ENCODE measurements at regions not wholly inside any gene's neighbourhood (a gene's known extent, or its start where the extent isn't known, plus 50 kb on each side); places are given as distances from the start of the nearest gene placed in this dataset.

DNA sequence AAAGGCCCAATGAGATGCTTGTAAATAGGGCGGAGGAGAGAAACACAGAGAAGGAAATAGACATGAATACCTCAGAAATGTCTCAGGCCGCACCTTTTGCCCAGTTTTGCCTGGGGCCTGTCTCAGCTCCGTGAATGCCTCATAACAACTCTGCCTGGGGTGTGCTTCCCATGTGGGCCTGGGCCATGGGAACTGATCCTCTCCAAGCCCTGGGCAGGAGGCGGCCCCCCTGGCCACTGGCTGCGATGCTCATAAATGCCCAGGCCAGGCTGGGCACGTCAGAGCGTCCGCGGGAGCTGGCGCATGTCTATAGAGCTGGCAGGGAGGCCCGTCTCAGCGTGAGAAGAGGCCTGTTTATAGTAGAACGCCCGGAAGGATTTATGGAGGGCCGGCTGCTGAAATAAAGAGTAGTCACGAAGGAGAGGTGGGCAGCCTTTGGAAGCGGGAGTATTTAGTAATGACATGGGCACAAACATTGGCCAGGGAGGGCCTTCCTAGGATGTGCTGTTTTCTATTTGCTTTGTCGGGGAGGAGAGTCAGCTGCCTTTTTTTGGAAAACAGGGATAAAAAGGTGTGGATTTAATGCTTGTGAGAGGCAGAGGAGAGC is 85.9 kb upstream of the IGF1R start (continued):
- TF ChIP-seq, protein P1, sequence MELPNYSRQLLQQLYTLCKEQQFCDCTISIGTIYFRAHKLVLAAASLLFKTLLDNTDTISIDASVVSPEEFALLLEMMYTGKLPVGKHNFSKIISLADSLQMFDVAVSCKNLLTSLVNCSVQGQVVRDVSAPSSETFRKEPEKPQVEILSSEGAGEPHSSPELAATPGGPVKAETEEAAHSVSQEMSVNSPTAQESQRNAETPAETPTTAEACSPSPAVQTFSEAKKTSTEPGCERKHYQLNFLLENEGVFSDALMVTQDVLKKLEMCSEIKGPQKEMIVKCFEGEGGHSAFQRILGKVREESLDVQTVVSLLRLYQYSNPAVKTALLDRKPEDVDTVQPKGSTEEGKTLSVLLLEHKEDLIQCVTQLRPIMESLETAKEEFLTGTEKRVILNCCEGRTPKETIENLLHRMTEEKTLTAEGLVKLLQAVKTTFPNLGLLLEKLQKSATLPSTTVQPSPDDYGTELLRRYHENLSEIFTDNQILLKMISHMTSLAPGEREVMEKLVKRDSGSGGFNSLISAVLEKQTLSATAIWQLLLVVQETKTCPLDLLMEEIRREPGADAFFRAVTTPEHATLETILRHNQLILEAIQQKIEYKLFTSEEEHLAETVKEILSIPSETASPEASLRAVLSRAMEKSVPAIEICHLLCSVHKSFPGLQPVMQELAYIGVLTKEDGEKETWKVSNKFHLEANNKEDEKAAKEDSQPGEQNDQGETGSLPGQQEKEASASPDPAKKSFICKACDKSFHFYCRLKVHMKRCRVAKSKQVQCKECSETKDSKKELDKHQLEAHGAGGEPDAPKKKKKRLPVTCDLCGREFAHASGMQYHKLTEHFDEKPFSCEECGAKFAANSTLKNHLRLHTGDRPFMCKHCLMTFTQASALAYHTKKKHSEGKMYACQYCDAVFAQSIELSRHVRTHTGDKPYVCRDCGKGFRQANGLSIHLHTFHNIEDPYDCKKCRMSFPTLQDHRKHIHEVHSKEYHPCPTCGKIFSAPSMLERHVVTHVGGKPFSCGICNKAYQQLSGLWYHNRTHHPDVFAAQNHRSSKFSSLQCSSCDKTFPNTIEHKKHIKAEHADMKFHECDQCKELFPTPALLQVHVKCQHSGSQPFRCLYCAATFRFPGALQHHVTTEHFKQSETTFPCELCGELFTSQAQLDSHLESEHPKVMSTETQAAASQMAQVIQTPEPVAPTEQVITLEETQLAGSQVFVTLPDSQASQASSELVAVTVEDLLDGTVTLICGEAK (IDR thresholded peaks at IDR 0.05), result no peak
- TF ChIP-seq, protein P1 (CRISPR knock-in tag; IDR thresholded peaks at IDR 0.05), result no peak
- TF ChIP-seq HOXB6 (CRISPR knock-in tag; IDR thresholded peaks at IDR 0.05; ENCODE audit: borderline replicate concordance) (no peak), ZNF212 (CRISPR knock-in tag; IDR thresholded peaks at IDR 0.05) (no peak), HLTF (IDR thresholded peaks at IDR 0.05) (no peak), ZKSCAN1 (IDR thresholded peaks at IDR 0.05; ENCODE audit: low read depth, low read length) (no peak), GABPB2 (CRISPR knock-in tag; conservative IDR thresholded peaks at IDR 0.05) (no peak), CBX3 (IDR thresholded peaks at IDR 0.05; ENCODE audit: borderline replicate concordance in 1 of 2, low read length in 2 of 2) (no peak)
- TF ChIP-seq, protein P2, sequence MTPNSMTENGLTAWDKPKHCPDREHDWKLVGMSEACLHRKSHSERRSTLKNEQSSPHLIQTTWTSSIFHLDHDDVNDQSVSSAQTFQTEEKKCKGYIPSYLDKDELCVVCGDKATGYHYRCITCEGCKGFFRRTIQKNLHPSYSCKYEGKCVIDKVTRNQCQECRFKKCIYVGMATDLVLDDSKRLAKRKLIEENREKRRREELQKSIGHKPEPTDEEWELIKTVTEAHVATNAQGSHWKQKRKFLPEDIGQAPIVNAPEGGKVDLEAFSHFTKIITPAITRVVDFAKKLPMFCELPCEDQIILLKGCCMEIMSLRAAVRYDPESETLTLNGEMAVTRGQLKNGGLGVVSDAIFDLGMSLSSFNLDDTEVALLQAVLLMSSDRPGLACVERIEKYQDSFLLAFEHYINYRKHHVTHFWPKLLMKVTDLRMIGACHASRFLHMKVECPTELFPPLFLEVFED (CRISPR knock-in tag; conservative IDR thresholded peaks at IDR 0.05), result no peak
